Fibroblast of skin of abdomen (primary cell): ENCODE measurements at regions not wholly inside any gene's neighbourhood (a gene's known extent, or its start where the extent isn't known, plus 50 kb on each side); places are given as distances from the start of the nearest gene placed in this dataset.
"Not testable (repeated sequence)": the region's sequence is repeated elsewhere in the genome, so short reads cannot be mapped to it uniquely, and the experiment has no call there.

Source experiments
- DNase-seq: peaks from one replicate; pipeline ENCODE4 v3.0.0-alpha.2; 2013

DNA sequence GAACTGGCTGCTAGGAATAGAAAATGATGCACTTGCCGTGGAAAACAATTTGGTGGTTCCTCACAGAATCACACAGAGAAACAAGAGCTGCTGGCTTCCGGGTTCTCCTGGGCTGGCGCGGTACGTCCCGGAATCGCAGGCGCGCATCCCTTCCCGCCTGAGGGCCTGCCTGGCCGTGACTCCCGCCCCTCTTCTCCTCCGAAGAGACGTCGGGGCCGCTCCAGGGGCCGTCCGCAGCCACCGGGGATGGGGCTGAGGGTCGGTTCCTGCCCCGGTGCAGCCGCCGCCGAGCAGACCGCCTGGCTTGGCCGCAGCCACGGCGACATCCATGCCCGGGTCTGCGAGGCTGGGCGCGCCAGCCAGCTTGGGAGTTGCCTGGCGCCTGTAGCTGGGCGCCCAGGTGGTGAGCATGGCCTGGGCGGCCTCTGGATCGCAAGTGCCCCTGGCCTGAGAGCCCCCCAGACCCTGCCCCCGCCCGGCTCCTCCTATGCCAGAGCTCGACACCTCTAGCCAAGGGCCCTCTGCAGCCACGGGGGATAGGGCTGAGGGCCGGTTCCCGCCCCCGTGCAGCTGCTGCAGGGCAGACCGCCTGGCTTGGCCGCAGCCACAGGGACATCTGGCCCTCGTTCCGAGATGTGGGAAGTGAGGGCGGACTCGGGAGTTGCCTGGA, 83.9 kb upstream of the ZNG1F start:
- DNase-seq, result not testable (repeated sequence)

DNA sequence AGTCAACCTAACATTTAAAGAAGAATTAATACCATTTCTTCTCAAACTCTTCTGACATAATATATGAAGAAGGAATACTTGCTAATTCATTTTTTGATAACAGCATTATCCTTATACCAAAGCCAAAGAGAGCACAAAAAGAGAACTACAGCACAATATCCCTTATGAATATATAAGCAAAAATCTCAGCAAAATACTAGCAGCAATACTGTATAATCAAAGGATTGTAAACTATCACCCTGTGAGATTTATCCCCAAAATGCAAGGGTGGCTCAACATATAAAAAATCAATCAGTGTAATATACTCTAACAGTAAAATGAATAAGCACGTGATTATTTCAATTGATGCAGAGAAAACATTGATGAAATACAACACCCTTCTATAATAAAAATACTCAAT, 81.9 kb upstream of the ZNG1F start:
- not testable (repeated sequence) for DNase-seq

DNA sequence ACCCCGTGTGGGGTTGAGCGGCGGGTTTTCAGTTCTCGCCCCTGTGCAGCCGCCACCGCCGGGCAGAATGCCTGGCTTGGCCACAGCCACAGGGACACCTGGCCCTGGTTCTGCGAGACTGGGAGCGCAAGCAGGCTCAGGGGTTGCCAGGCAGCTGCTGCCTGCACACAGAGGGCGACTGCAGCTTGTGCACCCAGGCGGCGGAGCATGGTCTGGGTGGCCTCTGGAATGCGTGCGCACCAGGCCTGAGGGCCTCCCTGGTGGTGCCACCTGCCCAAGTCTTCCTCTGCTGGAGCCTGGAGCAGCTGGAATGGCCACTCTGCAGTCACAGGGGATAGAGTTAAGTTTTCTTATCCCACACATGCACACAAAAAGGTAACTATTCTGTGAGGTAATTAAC, 80.4 kb upstream of the ZNG1F start:
- not testable (repeated sequence) for DNase-seq

DNA sequence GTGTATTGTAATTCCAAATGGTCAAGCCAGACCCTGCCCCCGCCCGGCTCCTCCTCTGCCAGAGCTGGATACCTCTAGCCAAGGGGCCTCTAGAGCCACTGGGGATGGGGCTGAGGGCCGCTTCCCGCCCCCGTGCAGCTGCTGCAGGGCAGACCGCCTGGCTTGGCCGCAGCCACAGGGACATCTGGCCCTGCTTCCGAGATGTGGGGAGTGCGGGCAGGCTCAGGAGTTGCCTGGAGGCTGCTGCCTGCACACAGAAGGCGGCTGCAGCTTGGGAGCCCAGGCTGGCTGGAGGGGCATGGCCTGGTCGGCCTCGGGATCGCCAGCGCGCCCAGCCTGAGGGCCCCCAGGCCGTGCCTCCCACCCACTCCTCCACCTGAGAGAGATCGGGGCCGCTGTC, 79.9 kb upstream of the ZNG1F start:
- DNase-seq, result not testable (repeated sequence)

DNA sequence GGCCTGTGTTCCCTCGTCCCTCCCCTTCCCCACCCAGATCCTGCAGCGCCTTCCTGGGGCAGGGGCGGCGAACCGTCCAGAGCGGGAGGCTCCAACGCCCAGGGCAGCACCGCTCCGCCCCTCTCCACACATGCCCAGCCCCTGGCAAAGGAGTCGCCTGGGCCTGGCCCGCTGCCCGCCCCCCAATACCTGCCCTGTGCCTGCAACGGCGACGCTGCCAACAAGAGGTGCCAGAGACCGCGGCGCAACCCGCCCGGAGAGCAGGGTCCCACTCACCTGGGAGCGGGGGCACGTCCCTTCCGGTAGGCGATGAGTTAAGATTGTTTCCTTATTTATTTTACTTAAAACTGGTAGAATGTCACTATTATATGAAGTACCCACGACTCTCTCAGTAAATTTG, 77.5 kb upstream of the ZNG1F start:
- not testable (repeated sequence) for DNase-seq

DNA sequence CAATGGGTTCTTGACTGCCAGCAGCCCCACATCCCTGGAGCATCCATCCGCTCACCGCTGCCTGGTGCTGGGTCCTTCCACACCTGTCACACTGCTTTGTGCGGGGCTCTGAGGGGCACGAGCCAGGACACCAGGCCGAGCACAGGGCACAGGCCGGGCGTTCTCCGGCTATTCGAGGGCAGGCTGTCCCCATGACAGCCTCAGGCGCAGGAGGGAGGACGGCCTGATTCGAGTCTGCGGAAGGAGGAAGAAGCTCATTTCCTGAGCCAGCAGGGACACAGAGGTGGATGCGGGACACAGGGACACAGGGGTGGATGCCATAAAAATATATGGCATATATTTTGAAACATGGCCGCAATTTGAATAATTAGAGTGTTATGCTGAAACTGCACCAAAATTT, 76.9 kb upstream of the ZNG1F start:
- DNase-seq, result not testable (repeated sequence)

DNA sequence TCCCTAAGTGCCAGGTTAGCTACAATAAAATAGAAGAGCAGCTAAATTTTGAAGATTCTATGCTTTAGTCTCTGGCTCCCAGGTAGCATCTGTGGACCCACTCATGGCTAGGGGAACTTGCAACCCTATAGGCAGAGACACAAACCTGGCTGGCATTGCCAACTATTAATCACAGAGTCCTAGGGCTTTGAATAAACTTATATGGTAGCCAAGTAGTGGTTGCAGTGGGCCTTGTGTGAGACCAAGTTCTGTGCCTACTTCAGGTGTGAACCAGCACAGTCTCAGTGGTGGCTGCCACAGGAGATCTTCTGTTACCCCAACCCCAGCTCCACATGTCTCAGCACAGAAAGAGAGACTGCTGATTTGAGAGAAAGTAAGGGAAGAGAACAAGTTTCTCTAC, 62.9 kb upstream of the ZNG1F start:
- not testable (repeated sequence) for DNase-seq

DNA sequence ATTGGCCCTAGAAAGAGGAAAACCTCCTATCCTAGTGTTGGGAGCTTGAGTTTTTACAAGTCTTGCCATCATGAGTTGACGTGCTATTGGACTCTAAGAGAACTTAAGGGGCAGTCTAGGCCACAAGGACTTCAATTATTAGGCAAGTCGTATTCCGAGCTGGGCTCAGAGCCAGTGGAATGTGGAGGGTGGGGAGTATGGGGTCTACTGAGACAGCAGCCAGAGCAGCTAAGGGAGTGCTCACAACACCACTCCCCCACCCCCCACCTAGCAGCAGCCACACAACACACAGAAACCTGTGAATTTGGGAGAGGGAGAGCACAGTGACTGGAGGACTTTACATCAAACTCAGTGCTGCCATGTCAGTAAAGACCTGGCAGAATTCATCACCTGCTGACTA, 62.0 kb upstream of the ZNG1F start:
- not testable (repeated sequence) for DNase-seq

DNA sequence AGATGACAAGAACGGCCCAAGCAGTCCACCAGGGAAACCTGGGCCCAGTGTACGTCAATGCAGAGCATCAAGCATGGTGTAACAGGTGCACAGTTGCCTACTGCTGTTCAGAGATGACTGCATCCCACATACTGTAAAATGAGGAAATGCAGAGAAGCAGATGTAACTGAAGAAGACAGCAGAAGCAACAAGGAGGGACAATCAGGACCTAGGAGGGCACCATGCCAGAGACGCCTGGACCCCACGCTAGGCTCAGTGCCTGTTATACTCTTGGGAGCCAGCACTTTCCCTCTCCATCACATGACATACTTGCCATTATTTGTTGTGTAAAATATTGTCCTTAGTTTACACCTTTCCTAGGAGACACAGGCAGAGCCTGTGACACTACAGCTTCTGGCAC, 57.6 kb upstream of the ZNG1F start:
- not testable (repeated sequence) for DNase-seq
